ENCODE measurements at regions not wholly inside any gene's neighbourhood (a gene's known extent, or its start where the extent isn't known, plus 50 kb on each side); places are given as distances from the start of the nearest gene placed in this dataset.

- ATAC-seq, result no peak
Measured at GRCh38 chr6:6704103-6705060, 115.9 kb downstream of the LY86 start.

- ATAC-seq, result no peak
Measured at GRCh38 chr6:6705061-6705425, 116.5 kb downstream of the LY86 start.

- ATAC-seq, result no peak
Measured at GRCh38 chr6:6705915-6706675, 117.6 kb downstream of the LY86 start.

GRCh38 chr6:6707143-6707542 lies 118.6 kb downstream of the LY86 start:
- no peak for ATAC-seq

GRCh38 chr6:6709106-6709505 lies 120.6 kb downstream of the LY86 start:
- ATAC-seq, result no peak

GRCh38 chr6:6711031-6711785 lies 122.7 kb downstream of the LY86 start:
- ATAC-seq, result no peak

- ATAC-seq, result peak in 1 of 2 donors; percentile 53
Measured at GRCh38 chr6:6711832-6712448, 123.4 kb downstream of the LY86 start.

GRCh38 chr6:6712449-6713403 lies 124.2 kb downstream of the LY86 start:
- no peak for ATAC-seq

- no peak for ATAC-seq
Measured at GRCh38 chr6:6713657-6714056, 125.1 kb downstream of the LY86 start.

GRCh38 chr6:6714118-6714897 lies 125.8 kb downstream of the LY86 start:
- no peak for ATAC-seq

GRCh38 chr6:6714953-6715352 lies 126.4 kb downstream of the LY86 start:
- no peak for ATAC-seq

- no peak for ATAC-seq
Measured at GRCh38 chr6:6715465-6715864, 126.9 kb downstream of the LY86 start.

- ATAC-seq, result no peak
Measured at GRCh38 chr6:6716998-6717763, 128.7 kb downstream of the LY86 start.

GRCh38 chr6:6717953-6718352 lies 129.4 kb downstream of the LY86 start:
- peak in 1 of 2 donors; percentile 30 for ATAC-seq

- no peak for ATAC-seq
Measured at GRCh38 chr6:6721606-6722005, 133.1 kb downstream of the LY86 start.

GRCh38 chr6:6722195-6722594 lies 133.7 kb downstream of the LY86 start:
- no peak for ATAC-seq

GRCh38 chr6:6723361-6723760 lies 134.8 kb downstream of the LY86 start:
- no peak for ATAC-seq

- peak in 1 of 2 donors; percentile 18 for ATAC-seq
Measured at GRCh38 chr6:6723921-6724538, 135.5 kb downstream of the LY86 start.
